Thyroid gland (tissue), 4 donors: ENCODE measurements at regions not wholly inside any gene's neighbourhood (a gene's known extent, or its start where the extent isn't known, plus 50 kb on each side); places are given as distances from the start of the nearest gene placed in this dataset.
"Not testable (repeated sequence)": the region's sequence is repeated elsewhere in the genome, so short reads cannot be mapped to it uniquely, and the experiment has no call there.

Source experiments
- DNase-seq, 2 donors: peaks; one replicate each; pipeline ENCODE4 v3.0.0-alpha.2; 2019
- H3K27ac ChIP-seq, 3 donors: fragments of 200-600 bp; sonication (generic); 1 replicate in 2 of 3; 2 replicates in 1 of 3; pipeline ENCODE4 v1.5.1; 2016 to 2019; ENCODE audit warnings: mild to moderate bottlenecking in 1 of 3, moderate library complexity in 1 of 3
- H3K27me3 ChIP-seq: fragments of 200-600 bp; sonication (generic); one replicate; pipeline ENCODE4 v1.5.1; 2019
- H3K36me3 ChIP-seq, 2 donors: fragments of 200-600 bp; sonication (generic); one replicate each; pipeline ENCODE4 v1.5.1; 2016 to 2019
- H3K4me1 ChIP-seq, 2 donors: fragments of 200-600 bp; sonication (generic); one replicate each; pipeline ENCODE4 v1.5.1; 2017 to 2019
- H3K4me3 ChIP-seq, 3 donors: fragments of 200-600 bp; sonication (generic); replicated peaks in 1 of 3; 1 replicate in 2 of 3; 2 replicates in 1 of 3; pipeline ENCODE4 v1.5.1; 2016; ENCODE audit warnings: mild to moderate bottlenecking in 1 of 3
- H3K9me3 ChIP-seq: fragments of 200-600 bp; sonication (generic); one replicate; pipeline ENCODE4 v1.5.1; 2017
- CTCF ChIP-seq, 6 experiments: fragments of 200-600 bp in 3 of 6; fragments of 450-650 bp in 3 of 6; sonication (generic) in 3 of 6; IDR thresholded peaks; one replicate each; pipeline ENCODE4 v1.5.1; 2016 to 2019; ENCODE audit warnings: antibody characterized with exemption in 6 of 6, mild to moderate bottlenecking in 2 of 6, inconsistent platforms in 1 of 6, moderate library complexity in 1 of 6
- POLR2A ChIP-seq, 2 donors: fragments of 450-650 bp; IDR thresholded peaks; one replicate each; pipeline ENCODE4 v1.6.1; 2017; ENCODE audit warnings: antibody characterized with exemption in 2 of 2, mild to moderate bottlenecking in 2 of 2, moderate library complexity in 1 of 2
- WGBS, 2 donors: methylation state at CpG; one replicate each; pipeline ENCODE4 v1.1.5; 2017; 5-methylcytosine and 5-hydroxymethylcytosine counted together
- intact Hi-C: fragments of 100-400 bp; cut with DNase I; formaldehyde crosslinking; loops from one replicate; pipeline ENCODE4 v1.15.1; 2023

- H3K4me1 ChIP-seq: peaks cover 18 to 19% of the 10 kb centered on the region in 2 donors
- H3K27me3 ChIP-seq: no peaks in the 10 kb centered on the region
- TF ChIP-seq POLR2A (IDR thresholded peaks at IDR 0.05) (no peak), CTCF (IDR thresholded peaks at IDR 0.05) (no peak)
- no peaks in the 10 kb centered on the region for H3K9me3 ChIP-seq
- H3K36me3 ChIP-seq: no peaks in the 10 kb centered on the region
- WGBS, 2 donors: 57 to 73% methylated on average over 2 of the region's 2 CpGs
- DNase-seq: no peak
- H3K4me3 ChIP-seq: no peak overlapping the region
- H3K27ac ChIP-seq: no peak overlapping the region
- intact Hi-C loops: no loop called here
Observed at GRCh38 chr2:176424746-176425145, 155.5 kb downstream of the MTX2 start.

GRCh38 chr2:176427549-176427948 lies 158.3 kb downstream of the MTX2 start:
- DNase-seq: no peak
- Histone ChIP-seq H3K4me3 (no peak overlapping the region), H3K36me3 (no peaks in the 10 kb centered on the region), H3K27ac (no peak overlapping the region), H3K27me3 (no peaks in the 10 kb centered on the region), H3K4me1 (no peaks in the 10 kb centered on the region), H3K9me3 (no peaks in the 10 kb centered on the region)
- intact Hi-C loops: no loop called here
- TF ChIP-seq CTCF (IDR thresholded peaks at IDR 0.05) (no peak), POLR2A (IDR thresholded peaks at IDR 0.05) (no peak)
- 85 to 90% methylated on average over 2 of the region's 2 CpGs for WGBS, 2 donors

- H3K4me3 ChIP-seq, H3K27me3 ChIP-seq, intact Hi-C loops, DNase-seq, H3K36me3 ChIP-seq, H3K4me1 ChIP-seq, H3K9me3 ChIP-seq, H3K27ac ChIP-seq: not testable (repeated sequence)
- WGBS, 2 donors: 80 to 83% methylated on average over 5 of the region's 5 CpGs
Observed at GRCh38 chr2:176428944-176429469, 159.8 kb downstream of the MTX2 start.

GRCh38 chr2:176432434-176432833 lies 163.2 kb downstream of the MTX2 start:
- Histone ChIP-seq H3K27ac (no peak overlapping the region), H3K36me3 (no peaks in the 10 kb centered on the region), H3K4me1 (no peaks in the 10 kb centered on the region), H3K4me3 (no peak overlapping the region), H3K9me3 (no peaks in the 10 kb centered on the region), H3K27me3 (no peaks in the 10 kb centered on the region)
- intact Hi-C loops: no loop called here
- WGBS, 2 donors: 77 to 90% methylated on average over 2 of the region's 2 CpGs
- TF ChIP-seq POLR2A (IDR thresholded peaks at IDR 0.05): no peak
- TF ChIP-seq CTCF (IDR thresholded peaks at IDR 0.05): no peak
- no peak for DNase-seq

- H3K9me3 ChIP-seq: no peaks in the 10 kb centered on the region
- intact Hi-C loops: no loop called here
- H3K4me1 ChIP-seq: no peaks in the 10 kb centered on the region
- no peak for DNase-seq
- no peak overlapping the region for H3K4me3 ChIP-seq
- H3K27ac ChIP-seq: no peak overlapping the region
- no peaks in the 10 kb centered on the region for H3K27me3 ChIP-seq
- WGBS, 2 donors: 76 to 81% methylated on average over 3 of the region's 3 CpGs
- TF ChIP-seq POLR2A (IDR thresholded peaks at IDR 0.05) (no peak), CTCF (IDR thresholded peaks at IDR 0.05) (no peak)
- H3K36me3 ChIP-seq: no peaks in the 10 kb centered on the region
Observed at GRCh38 chr2:176435729-176436128, 166.5 kb downstream of the MTX2 start.

GRCh38 chr2:176443946-176444345 lies 174.7 kb downstream of the MTX2 start:
- no peak for TF ChIP-seq CTCF (IDR thresholded peaks at IDR 0.05)
- TF ChIP-seq POLR2A (IDR thresholded peaks at IDR 0.05): no peak
- H3K9me3 ChIP-seq: no peaks in the 10 kb centered on the region
- no peak overlapping the region for H3K27ac ChIP-seq
- H3K36me3 ChIP-seq: no peaks in the 10 kb centered on the region
- WGBS, 2 donors: 43 to 68% methylated on average over 2 of the region's 2 CpGs
- H3K4me3 ChIP-seq: no peak overlapping the region
- no peaks in the 10 kb centered on the region for H3K4me1 ChIP-seq
- intact Hi-C loops: no loop called here
- no peaks in the 10 kb centered on the region for H3K27me3 ChIP-seq
- no peak for DNase-seq
